ENCODE measurements at regions not wholly inside any gene's neighbourhood (a gene's known extent, or its start where the extent isn't known, plus 50 kb on each side); places are given as distances from the start of the nearest gene placed in this dataset.
A peak's percentile ranks its signal among the peaks of the same experiment; 100 is the strongest.

DNA sequence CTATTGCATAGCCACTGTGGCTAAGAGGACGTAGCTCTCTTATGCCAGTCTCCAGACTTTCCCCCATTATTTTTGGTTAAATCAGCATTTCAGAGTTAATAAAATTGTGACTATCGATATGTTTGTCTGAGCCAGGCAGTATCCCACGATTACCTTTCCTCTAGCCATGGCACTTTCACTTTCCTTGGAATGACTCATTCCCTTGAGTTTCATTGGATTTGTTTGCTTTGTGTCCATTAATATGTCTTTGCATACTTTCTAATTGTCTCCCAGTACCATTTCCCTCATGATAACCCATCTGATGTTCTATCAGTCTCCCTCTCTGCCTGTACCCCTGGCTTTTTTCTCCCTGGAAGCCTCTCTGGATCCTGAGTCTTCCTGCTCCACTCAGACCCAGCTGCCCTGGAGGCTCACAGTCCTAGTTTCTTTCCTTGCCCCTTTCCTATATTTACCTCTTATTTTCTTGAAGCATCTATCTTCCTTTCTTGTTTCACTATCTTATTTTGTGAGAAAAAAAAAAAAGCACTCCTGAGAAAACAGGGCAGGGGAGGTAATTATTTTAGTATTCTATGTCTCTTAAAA, 126.1 kb downstream of the MTX2 start:
- DNase-seq = no peak
- H3K4me1 Mint-ChIP-seq (ENCODE audit: low read depth) = peaks cover 34% of the 10 kb centered on the region
- H3K27me3 Mint-ChIP-seq (ENCODE audit: insufficient read depth) = peaks cover 13% of the 10 kb centered on the region
- peak overlapping the region; percentile 4; the same call in 1 of the 2 replicates for H3K4me3 Mint-ChIP-seq
- no peak overlapping the region for H3K27ac Mint-ChIP-seq
- H3K36me3 Mint-ChIP-seq (ENCODE audit: low read depth) = no peaks in the 10 kb centered on the region
- H3K9me3 Mint-ChIP-seq = no peaks in the 10 kb centered on the region
- TF ChIP-seq, protein P1, sequence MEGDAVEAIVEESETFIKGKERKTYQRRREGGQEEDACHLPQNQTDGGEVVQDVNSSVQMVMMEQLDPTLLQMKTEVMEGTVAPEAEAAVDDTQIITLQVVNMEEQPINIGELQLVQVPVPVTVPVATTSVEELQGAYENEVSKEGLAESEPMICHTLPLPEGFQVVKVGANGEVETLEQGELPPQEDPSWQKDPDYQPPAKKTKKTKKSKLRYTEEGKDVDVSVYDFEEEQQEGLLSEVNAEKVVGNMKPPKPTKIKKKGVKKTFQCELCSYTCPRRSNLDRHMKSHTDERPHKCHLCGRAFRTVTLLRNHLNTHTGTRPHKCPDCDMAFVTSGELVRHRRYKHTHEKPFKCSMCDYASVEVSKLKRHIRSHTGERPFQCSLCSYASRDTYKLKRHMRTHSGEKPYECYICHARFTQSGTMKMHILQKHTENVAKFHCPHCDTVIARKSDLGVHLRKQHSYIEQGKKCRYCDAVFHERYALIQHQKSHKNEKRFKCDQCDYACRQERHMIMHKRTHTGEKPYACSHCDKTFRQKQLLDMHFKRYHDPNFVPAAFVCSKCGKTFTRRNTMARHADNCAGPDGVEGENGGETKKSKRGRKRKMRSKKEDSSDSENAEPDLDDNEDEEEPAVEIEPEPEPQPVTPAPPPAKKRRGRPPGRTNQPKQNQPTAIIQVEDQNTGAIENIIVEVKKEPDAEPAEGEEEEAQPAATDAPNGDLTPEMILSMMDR (IDR thresholded peaks at IDR 0.05) = no peak

DNA sequence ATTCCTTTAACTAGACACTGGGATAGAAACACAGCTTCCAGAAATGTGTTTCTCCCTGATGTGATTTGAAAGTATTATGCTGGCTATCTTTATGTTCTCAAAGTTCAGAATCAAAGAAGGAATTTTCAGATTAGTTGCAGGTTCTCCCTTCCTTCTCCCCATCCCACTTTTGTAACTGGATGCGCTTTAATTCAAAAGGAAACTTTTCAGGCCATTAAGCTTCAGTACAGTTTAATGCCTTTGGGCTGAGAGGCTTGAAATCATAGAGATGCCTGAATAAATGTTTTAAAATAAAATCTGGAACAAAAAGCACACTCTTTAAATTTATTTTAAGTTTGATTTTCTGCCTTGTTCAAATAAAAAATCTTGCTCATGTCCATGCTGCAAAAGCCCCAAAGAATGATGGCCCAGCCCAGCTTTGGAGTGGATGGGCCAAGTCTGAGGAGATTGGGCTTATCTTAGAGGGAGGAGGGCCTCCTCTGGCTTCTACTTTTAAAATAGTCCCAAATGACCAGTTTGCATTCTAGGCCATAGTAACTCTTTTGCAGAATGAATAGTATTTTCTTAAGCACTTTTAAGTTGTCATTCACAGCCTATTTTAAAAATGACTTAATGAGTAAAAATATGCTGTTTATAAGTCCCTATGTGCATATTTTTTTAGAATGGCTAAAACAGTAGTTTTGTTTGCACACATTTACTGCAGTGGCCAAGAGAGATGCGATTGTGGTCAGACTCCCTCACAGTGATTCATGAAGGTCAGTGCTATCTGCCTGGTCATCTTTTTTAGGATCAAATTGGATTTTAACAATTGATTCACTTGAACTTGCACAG, 129.2 kb downstream of the MTX2 start:
- Mint-ChIP-seq H3K27ac (no peak overlapping the region), H3K4me3 (no peak overlapping the region)

DNA sequence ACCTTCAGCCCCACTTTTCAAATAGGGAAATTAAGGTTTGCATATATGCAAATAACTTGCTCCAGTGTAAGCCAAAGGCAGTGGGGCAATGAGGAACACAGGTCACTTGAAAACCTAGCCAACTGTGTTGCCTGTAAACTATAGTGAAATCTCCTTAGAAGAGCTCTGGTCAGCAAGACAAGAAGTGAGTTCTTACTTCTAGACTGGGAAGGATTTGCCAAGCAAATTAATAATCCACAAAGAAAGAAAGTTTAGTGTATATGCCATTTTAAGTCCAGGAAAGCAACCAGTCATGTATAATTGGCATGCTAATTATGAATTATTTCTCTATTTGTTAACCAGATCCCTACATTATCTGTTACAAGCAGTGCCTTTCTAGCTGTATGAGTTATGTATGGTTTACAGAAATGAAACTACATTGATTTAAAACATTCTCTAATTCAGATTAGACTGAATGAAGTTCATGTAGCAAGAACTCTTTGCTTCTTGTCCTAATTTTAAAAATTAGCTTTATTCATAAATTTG, 129.9 kb downstream of the MTX2 start:
- no peak overlapping the region for H3K4me3 Mint-ChIP-seq
- no peaks in the 10 kb centered on the region for H3K36me3 Mint-ChIP-seq (ENCODE audit: low read depth)
- H3K27ac Mint-ChIP-seq = no peak overlapping the region
- TF ChIP-seq, protein P1 (IDR thresholded peaks at IDR 0.05) = no peak
- no peak for DNase-seq
- H3K4me1 Mint-ChIP-seq (ENCODE audit: low read depth) = peaks cover 20% of the 10 kb centered on the region
- H3K27me3 Mint-ChIP-seq (ENCODE audit: insufficient read depth) = peaks cover 26% of the 10 kb centered on the region
- H3K9me3 Mint-ChIP-seq = no peaks in the 10 kb centered on the region

More for the DNA sequence above, 129.2 kb downstream of the MTX2 start:
- H3K4me1 Mint-ChIP-seq (ENCODE audit: low read depth) = peaks cover 20% of the 10 kb centered on the region
- no peaks in the 10 kb centered on the region for H3K36me3 Mint-ChIP-seq (ENCODE audit: low read depth)
- H3K27me3 Mint-ChIP-seq (ENCODE audit: insufficient read depth) = peaks cover 24% of the 10 kb centered on the region
- TF ChIP-seq, protein P1 (IDR thresholded peaks at IDR 0.05) = no peak
- no peaks in the 10 kb centered on the region for H3K9me3 Mint-ChIP-seq
- DNase-seq = peak; percentile 68

DNA sequence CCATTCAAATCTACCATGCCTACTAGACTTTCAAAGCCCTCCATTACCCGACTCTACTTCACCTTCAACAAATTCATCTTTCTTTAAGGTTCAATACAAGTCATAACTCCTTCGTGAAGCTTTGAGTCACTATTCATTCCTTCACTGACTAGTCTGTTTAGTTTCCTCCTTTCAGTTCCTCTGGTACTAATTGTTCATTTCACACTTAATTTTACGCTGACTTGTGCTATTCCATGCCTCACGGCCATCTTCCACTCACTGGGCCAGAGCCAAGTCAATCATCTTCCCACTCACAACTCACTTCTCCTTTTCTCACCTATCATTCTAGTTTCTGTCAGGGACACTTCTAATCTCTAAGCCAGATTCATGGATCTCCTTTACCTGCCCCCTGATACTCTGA, 136.2 kb downstream of the MTX2 start:
- TF ChIP-seq, protein P1 (IDR thresholded peaks at IDR 0.05) = no peak
- Mint-ChIP-seq H3K36me3 (ENCODE audit: low read depth) (no peaks in the 10 kb centered on the region), H3K27ac (no peak overlapping the region), H3K27me3 (ENCODE audit: insufficient read depth) (peaks cover 29% of the 10 kb centered on the region), H3K4me1 (ENCODE audit: low read depth) (peaks cover 15% of the 10 kb centered on the region; the same call in 1 of the 2 replicates), H3K4me3 (no peak overlapping the region), H3K9me3 (no peaks in the 10 kb centered on the region)
- DNase-seq = no peak

DNA sequence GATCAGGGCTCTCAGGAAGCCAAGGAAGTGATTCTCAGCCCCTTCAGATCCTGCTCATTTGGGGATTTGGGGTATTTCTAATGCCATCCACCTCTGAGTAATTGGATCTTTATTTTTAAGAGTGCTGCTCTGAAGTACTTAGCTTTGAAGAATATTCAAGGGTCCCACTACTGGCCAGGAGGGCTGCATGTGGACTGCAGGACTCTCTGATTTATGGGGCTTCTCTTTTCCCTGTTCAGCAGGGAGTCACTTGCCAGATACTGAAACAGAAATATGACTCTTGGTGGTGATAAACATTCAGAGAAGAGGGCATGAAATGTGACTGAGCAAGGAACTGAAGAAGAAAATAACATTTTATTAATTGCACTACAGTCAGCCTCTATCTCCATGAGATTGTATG, 138.5 kb downstream of the MTX2 start:
- no peak overlapping the region for H3K4me3 Mint-ChIP-seq

More for the DNA sequence above, 138.5 kb downstream of the MTX2 start:
- Mint-ChIP-seq H3K27me3 (ENCODE audit: insufficient read depth) (peaks cover 22% of the 10 kb centered on the region), H3K36me3 (ENCODE audit: low read depth) (no peaks in the 10 kb centered on the region), H3K4me1 (ENCODE audit: low read depth) (peaks cover 15% of the 10 kb centered on the region; the same call in 1 of the 2 replicates), H3K27ac (no peak overlapping the region), H3K9me3 (no peaks in the 10 kb centered on the region)
- TF ChIP-seq, protein P1 (IDR thresholded peaks at IDR 0.05) = no peak
- no peak for DNase-seq
